ENCODE measurements at regions not wholly inside any gene's neighbourhood (a gene's known extent, or its start where the extent isn't known, plus 50 kb on each side); places are given as distances from the start of the nearest gene placed in this dataset.
"Not testable (repeated sequence)": the region's sequence is repeated elsewhere in the genome, so short reads cannot be mapped to it uniquely, and the experiment has no call there.

DNA sequence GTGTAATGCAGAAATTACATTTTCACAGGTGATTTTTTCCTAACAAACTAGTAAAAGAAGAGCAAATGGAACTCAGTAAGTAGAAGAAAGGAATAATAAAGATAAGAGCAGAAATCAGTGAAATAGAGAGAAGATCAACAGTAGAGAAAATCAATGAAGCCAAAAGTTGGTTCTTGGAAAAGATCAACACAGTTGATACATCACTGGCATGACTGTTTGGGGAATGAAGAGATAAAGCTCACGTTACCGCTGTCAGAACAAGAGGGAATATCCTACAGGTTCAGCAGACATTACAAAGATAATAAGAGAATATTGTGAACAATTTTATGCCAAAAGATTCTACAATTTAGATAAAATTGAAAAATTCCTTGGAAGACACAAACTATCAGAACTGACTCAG is 146.4 kb downstream of the ACTR3B start:
- DNase-seq (ENCODE audit: low read depth, low spot score): no peak

- no peak for DNase-seq (ENCODE audit: low read depth, low spot score)
Measured at GRCh38 chr7:152907042-152907761, 147.7 kb downstream of the ACTR3B start.

DNA sequence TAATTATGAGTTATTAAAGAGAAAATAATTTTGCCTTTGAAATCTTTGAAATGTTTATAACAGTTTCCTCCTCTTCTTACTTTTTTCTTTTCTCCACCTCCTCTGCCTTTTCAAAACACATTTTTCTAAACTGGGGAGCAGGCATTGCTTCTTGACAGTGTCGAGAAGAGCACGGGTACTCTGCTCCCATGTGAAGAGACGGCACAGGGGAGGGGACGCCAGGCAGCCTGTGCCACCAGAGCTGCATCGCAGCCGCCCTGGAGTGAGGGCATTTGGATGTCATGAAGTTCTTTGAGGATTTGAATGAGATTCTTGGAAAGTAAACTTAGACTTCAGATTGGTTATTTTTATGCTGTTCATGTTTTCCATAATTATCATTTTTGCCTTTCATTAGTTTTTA is 149.7 kb downstream of the ACTR3B start:
- DNase-seq (ENCODE audit: low read depth, low spot score): no peak

DNA sequence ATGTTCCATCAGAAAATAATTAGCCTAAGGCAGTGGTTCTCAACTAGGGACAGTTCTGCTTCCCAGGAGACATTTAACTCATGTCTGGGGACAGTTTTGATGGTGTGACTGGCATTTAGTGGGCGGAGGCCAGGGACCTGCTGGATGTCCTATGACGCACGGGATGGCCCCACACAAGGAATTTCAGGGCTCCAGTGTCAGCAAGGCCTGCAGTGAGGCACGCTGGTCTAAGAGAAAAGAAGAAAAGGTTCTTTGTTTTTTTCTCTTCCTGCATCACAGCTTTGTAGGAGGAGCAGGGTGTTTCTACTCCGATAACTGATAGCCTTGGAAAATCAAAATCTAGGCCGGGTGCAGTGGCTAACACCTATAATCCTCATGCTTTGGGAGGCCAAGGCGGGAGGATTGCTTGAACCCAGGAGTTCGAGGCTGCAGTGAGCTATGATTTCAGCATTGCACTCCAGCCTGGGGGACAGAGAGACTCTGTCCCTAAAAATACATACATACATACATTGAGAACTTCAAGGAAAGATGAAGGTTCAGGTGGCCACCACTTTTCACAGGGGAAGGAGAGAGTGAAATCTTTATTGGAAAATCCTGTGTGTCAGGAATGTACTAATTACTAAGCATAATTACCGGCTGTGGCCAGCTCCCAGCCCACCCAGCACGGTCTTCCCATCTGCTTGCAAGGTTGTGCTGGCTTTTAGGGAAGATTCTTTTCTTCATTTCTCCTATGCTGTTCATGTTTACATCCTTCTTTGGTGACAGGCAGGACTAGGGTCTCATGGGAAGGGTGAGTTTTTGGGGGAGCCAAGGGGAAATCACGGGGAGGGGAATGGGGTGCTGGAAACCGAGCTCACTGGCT is 150.4 kb downstream of the ACTR3B start:
- DNase-seq (ENCODE audit: low read depth, low spot score): peak; percentile 30

DNA sequence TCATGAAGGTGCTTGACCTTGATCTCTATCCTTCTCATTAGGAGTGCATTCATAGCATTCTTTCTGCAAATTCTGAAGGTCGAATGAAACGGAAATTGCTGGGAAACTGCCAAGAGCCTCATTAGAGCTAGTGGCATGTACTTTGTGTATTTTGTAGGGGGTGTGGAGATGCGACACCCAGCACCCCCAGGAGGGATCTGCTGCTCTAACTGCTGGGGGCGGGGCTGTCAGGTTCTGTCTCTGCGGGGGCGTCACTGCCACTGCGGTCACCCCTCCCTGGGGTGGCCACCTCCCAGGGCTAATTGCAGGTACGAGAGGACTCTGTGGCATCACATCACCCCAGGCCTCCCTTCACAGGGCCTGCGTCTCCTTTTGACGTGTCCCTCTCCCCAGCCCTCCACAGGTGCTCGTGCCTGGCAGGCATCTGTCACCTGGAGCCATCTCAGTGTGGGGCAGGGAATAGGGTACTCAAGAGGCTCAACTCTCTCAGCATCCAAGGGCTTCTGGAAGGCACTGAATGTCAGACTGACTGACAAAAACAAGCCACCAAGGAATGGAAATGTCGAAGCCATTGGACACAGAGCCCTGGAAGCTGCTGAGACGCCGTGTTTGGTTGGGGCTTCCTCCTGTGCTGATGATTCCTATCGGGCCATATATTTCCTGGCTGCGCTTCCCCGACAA is 151.1 kb downstream of the ACTR3B start:
- DNase-seq (ENCODE audit: low read depth, low spot score): no peak

DNA sequence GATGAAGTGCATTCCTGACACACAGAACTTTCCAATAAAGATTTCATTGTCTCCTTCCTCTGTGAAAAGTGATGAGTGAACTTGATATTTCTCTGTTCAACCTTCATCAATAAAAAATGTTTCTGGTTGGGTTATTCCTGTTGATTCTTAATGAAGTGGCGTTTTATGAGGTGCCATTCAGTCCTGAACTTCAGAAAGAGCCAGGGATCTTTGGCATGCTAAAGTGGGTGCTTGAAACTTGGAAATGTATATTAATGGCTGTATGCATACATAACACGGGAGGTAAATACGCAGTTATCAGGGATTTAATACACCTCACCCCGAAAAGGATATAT is 151.6 kb downstream of the ACTR3B start:
- no peak for DNase-seq (ENCODE audit: low read depth, low spot score)

DNA sequence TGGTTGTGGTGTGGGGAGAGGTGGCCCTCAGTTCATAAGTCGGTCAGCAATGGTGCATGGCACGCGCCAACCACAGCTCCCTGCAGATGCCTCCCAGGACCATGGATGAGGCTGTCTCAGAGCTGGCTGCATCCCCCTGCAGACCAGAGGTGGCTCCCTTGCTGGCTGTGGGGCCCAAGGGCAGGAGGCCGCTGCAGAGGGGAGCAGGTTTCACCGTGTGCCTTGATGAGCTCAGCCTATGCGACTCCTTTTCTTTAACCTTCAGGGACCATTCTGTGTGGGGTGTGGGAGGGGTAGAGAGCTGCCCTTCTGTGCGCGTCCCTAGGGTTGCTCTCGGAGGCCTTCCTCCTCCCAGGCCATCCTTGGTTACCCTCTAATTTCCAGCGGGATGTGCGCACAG is 152.4 kb downstream of the ACTR3B start:
- DNase-seq (ENCODE audit: low read depth, low spot score): no peak

DNA sequence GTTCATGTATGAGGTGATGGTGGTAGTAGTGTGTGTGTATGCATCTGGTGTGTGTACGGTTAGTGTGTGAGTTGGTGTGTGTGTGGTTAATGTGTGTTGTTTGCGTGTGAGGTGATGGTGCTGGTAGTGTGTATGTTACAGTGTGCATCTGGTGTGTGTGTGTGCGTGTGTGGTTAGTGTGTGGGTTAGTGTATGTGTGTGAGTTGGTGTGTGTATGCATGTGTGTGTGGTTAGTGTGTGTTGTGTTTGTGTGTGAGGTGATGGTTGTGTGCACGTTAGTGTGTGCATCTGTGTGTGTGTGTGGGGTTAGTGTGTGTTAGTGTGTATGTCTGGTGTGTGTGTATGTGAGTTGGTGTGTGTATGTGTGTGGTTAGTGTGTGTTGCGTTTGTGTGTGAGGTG is 153.0 kb downstream of the ACTR3B start:
- DNase-seq (ENCODE audit: low read depth, low spot score): no peak

DNA sequence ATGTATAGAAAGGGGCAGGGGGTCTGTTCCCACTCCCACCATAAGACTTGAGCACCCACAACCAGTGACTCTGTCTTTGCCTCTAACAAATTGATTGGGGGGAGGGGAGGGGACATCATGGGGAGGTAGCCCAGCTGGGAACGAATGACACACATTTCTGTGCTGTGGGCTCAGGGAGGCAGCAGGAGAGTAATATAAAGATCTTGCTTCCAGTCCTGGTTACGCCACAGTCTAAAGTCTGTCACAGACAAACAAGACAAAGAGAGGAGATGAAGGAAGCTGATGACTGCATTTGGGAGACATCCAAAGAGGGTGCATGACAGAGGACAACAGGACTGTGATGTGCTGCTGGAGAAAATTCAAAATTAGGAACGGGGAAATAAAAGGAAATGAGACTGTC is 153.9 kb downstream of the ACTR3B start:
- DNase-seq (ENCODE audit: low read depth, low spot score): no peak

DNA sequence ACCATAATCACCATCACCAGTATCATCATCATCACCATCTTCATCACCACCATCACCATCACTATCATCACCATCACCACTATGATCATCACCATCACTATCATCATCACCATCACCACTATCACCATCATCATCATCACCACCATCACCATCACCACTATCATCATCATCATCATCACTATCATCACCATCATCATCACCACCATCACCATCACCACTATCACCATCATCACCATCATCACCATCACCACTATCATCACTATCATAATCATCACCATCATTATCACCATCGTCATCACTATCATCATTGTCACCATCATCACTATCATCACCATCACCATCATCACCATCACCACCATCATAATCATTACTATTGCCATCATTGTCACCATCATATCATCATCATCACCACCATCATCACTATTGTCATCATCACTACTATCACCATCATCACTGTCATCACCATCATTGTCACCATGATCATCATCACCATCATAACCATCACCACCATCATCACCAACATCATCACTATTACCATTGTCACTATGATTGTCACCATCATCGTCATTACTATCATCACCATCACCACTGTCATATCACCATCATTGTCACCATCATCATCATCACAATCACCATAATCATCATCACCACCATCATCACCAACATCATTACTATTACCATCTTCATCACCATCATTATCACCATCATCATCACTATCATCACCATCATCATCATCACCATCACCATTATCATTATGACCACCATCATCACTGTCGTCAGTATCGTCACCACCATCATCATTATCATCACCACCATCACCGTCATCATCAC is 154.7 kb downstream of the ACTR3B start:
- DNase-seq (ENCODE audit: low read depth, low spot score): no peak

- not testable (repeated sequence) for DNase-seq (ENCODE audit: low read depth, low spot score)
Measured at GRCh38 chr7:152914845-152915102, 155.2 kb downstream of the ACTR3B start.

GRCh38 chr7:152922318-152923081 is 162.9 kb downstream of the ACTR3B start:
- no peak for DNase-seq (ENCODE audit: low read depth, low spot score)

GRCh38 chr7:152923711-152924110 is 164.2 kb downstream of the ACTR3B start:
- no peak for DNase-seq (ENCODE audit: low read depth, low spot score)

- DNase-seq (ENCODE audit: low read depth, low spot score): no peak
Measured at GRCh38 chr7:152924238-152924637, 164.7 kb downstream of the ACTR3B start.

DNA sequence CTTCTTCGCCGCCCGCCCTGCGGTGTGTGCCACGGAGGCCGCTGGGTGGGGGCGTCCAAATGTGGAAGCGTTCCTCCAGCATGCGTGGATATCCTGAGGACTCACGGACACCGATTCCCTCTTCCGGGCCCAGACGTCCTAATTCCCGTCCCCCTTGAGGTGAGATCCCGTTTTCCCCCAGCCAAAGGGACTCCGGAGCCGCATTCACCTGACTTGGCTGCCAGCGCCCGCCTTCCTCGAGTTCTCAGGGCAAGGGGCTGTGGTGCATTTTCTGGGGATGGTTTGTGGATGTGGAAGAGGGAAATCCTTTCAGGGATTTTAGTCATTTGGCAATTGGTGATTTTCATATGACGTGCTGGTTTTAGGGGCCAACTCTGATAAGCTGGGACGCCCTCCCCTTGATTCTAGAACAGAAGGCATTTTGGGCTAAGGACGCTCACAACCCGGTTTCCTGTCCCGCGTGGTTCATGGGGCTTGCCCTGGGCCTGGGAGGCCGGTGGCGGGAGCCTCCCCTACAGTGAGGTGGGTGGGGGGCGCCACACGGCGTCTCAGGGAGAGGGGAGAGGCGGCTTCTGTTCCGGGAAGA is 165.4 kb downstream of the ACTR3B start:
- peak; percentile 29 for DNase-seq (ENCODE audit: low read depth, low spot score)

DNA sequence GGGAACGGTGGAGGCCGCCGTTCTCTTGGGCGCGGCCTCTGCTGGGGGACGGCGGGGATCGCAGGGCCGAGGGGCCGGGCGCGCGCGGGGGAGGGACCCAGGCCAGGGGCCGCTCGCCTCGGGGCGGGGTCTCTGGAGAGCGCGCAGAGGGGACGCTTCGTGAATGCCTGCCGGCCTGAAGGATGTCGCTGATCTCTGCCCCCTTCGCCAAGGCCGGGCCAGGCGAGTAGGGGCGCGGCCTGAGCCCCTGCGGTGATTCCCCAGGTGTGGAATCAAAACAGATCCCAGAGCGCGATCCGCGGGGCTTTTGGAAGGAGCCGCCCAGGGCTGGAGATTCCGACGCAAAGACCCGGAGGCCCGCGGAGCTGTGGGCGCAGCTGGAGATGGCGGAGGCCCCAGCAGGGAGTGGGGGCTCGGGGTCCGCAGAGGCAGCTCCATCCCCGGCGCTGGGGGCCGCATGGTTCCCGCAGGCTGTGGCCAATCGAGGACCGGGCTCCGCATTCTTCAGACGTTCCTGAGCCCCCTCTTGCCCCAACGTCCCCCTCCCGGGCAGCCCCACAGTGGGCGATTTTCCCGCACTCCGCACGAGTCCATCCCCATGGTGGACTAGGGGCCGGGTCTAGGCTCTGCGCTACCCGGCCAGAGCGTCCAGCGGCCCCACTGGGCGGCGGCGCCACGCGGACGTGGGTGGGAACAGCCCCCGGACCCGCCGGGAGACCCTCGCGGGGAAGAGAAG is 166.0 kb downstream of the ACTR3B start:
- DNase-seq (ENCODE audit: low read depth, low spot score): peak; percentile 67

DNA sequence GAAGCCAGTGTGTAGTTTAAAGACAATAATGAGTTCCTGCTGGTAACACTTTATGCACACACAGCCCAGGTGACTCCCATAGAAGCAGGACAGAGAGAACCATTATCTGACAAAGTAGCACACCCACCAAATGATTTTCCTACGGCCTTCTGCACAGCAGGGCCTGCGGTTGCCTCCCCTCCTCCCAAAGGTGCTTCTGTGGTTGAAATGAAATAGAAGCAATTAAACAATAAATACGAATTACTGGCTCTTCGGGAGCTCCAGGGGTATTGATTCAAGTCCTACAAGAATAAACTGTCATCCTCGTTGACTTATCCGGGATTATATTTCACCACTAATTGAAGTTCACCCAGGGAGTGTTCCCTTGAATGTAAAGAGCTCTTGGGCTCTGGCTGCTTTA is 172.1 kb downstream of the ACTR3B start:
- DNase-seq (ENCODE audit: low read depth, low spot score): no peak

DNA sequence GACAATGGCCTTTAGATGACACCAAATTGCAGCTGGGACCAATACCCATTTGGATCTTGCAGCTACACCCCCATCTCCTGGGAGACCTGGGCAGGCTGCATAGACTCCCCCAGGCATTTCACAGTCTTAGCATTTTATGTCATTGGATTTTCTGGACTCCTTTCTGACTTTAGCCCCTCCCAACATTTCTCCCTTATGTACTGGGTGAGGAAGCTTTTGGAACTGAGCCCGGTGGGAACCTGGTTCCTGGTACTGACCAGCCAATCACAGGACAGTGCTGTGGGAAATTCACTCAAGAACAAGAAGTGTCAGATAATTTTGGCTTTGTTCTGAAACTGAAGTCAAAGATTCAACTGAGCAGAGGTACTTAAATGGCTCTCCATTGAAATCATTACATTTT is 177.7 kb downstream of the ACTR3B start:
- DNase-seq (ENCODE audit: low read depth, low spot score): no peak

- DNase-seq (ENCODE audit: low read depth, low spot score): not testable (repeated sequence)
Measured at GRCh38 chr7:152946616-152947015, 187.1 kb downstream of the ACTR3B start.

GRCh38 chr7:152947686-152948085 is 188.1 kb downstream of the ACTR3B start:
- no peak for DNase-seq (ENCODE audit: low read depth, low spot score)
